ENCODE measurements at regions not wholly inside any gene's neighbourhood (a gene's known extent, or its start where the extent isn't known, plus 50 kb on each side); places are given as distances from the start of the nearest gene placed in this dataset.

GRCh38 chr1:182135946-182136345 is 74.4 kb upstream of the ZNF648 start:
- no peak for TF ChIP-seq CTCF (optimal IDR thresholded peaks at IDR 0.05 in 1 of 3, IDR thresholded peaks at IDR 0.05 in 1 of 3, conservative IDR thresholded peaks at IDR 0.05 in 1 of 3; ENCODE audit: extremely low read depth in 1 of 3, insufficient read depth in 2 of 3, low read length in 3 of 3)
- TF ChIP-seq EZH2 (IDR thresholded peaks at IDR 0.05; ENCODE audit: low read length), result no peak
- Histone ChIP-seq H3K4me1 (ENCODE audit: control insufficient read depth, extremely low read depth, insufficient read depth, low read length) (peaks cover 1% of the 10 kb centered on the region), H3K9me3 (ENCODE audit: control insufficient read depth, low read depth, low read length) (peaks cover 1% of the 10 kb centered on the region), H3K4me3 (ENCODE audit: control insufficient read depth in 2 of 3, extremely low read depth in 1 of 3, insufficient read depth in 2 of 3, low read depth in 1 of 3, low read length in 3 of 3) (no peak overlapping the region), H3K4me2 (ENCODE audit: control insufficient read depth, extremely low read depth, insufficient read depth, low read depth, low read length) (no peak overlapping the region), H3K9me1 (ENCODE audit: control insufficient read depth, extremely low read depth, insufficient read depth, low read length) (no peaks in the 10 kb centered on the region), H2AFZ (ENCODE audit: control insufficient read depth, low read length) (no peak overlapping the region), H3K27me3 (ENCODE audit: control insufficient read depth, extremely low read depth, insufficient read depth, low read length) (no peaks in the 10 kb centered on the region), H3K9ac (ENCODE audit: control insufficient read depth, extremely low read depth, insufficient read depth, low read length) (no peak overlapping the region), H3K27ac (ENCODE audit: control insufficient read depth, insufficient read depth, low read length) (no peak overlapping the region), H4K20me1 (ENCODE audit: control insufficient read depth, extremely low read depth, insufficient read depth, low read length) (no peaks in the 10 kb centered on the region), H3K36me3 (ENCODE audit: control insufficient read depth in 2 of 2, extremely low read depth in 1 of 2, insufficient read depth in 2 of 2, low read length in 2 of 2) (no peaks in the 10 kb centered on the region), H3K79me2 (ENCODE audit: control insufficient read depth, insufficient read depth, low read length) (no peaks in the 10 kb centered on the region)
- DNase-seq (ENCODE audit: low read depth, low spot score) (no peak), FAIRE-seq (no peak)
- dilution Hi-C loops (cut with MboI; ENCODE audit: extremely low pct_ligation_motif_present, low sequenced_read_pairs), result no loop called here

GRCh38 chr1:182134257-182134656 is 72.7 kb upstream of the ZNF648 start:
- Histone ChIP-seq H3K36me3 (ENCODE audit: control insufficient read depth in 2 of 2, extremely low read depth in 1 of 2, insufficient read depth in 2 of 2, low read length in 2 of 2) (no peaks in the 10 kb centered on the region), H3K4me2 (ENCODE audit: control insufficient read depth, extremely low read depth, insufficient read depth, low read depth, low read length) (no peak overlapping the region), H3K4me1 (ENCODE audit: control insufficient read depth, extremely low read depth, insufficient read depth, low read length) (no peaks in the 10 kb centered on the region), H3K4me3 (ENCODE audit: control insufficient read depth in 2 of 3, extremely low read depth in 1 of 3, insufficient read depth in 2 of 3, low read depth in 1 of 3, low read length in 3 of 3) (no peak overlapping the region), H3K79me2 (ENCODE audit: control insufficient read depth, insufficient read depth, low read length) (no peaks in the 10 kb centered on the region), H3K9ac (ENCODE audit: control insufficient read depth, extremely low read depth, insufficient read depth, low read length) (no peak overlapping the region), H3K9me3 (ENCODE audit: control insufficient read depth, low read depth, low read length) (peaks cover 1% of the 10 kb centered on the region), H3K9me1 (ENCODE audit: control insufficient read depth, extremely low read depth, insufficient read depth, low read length) (no peaks in the 10 kb centered on the region), H3K27ac (ENCODE audit: control insufficient read depth, insufficient read depth, low read length) (no peak overlapping the region), H4K20me1 (ENCODE audit: control insufficient read depth, extremely low read depth, insufficient read depth, low read length) (no peaks in the 10 kb centered on the region), H3K27me3 (ENCODE audit: control insufficient read depth, extremely low read depth, insufficient read depth, low read length) (no peaks in the 10 kb centered on the region), H2AFZ (ENCODE audit: control insufficient read depth, low read length) (no peak overlapping the region)
- dilution Hi-C loops (cut with MboI; ENCODE audit: extremely low pct_ligation_motif_present, low sequenced_read_pairs), result no loop called here
- no peak for DNase-seq (ENCODE audit: low read depth, low spot score)
- TF ChIP-seq CTCF (optimal IDR thresholded peaks at IDR 0.05 in 1 of 3, IDR thresholded peaks at IDR 0.05 in 1 of 3, conservative IDR thresholded peaks at IDR 0.05 in 1 of 3; ENCODE audit: extremely low read depth in 1 of 3, insufficient read depth in 2 of 3, low read length in 3 of 3), result no peak
- no peak for TF ChIP-seq EZH2 (IDR thresholded peaks at IDR 0.05; ENCODE audit: low read length)
- FAIRE-seq, result no peak

All from keratinocyte (primary cell).